ENCODE measurements at regions not wholly inside any gene's neighbourhood (a gene's known extent, or its start where the extent isn't known, plus 50 kb on each side); places are given as distances from the start of the nearest gene placed in this dataset.

DNA sequence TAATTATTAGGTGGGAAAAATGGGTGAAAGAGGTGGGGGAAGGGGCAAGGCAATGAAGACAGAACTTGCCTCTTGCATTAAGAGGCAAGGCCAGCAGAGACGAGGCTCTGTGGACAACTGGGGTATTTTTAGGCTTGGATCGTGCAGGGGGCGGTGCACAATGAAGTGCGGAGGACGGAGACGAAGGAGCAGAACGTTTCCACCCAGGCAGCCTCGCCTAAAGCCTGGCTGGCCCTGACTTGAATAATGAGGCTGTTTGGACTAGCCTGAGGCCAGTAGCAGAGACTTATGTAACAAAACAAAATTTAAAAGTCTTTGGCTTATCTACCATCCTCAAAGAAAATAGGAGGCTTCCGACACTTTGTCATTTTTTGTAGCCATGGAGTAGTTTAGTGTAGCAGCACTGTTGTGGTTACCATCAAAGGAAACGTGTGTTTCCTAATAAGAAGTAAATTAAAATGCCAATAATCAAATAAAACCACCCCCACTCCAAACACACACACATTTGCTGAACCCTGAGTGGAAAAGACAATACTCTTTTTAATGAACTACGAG lies 370.0 kb upstream of the CNR1 start:
- Histone ChIP-seq H3K27me3 (ENCODE audit: low read length) (no peaks in the 10 kb centered on the region), H3K9ac (ENCODE audit: low read length) (no peak overlapping the region), H3K27ac (ENCODE audit: low read depth, low read length) (no peak overlapping the region), H3K79me2 (ENCODE audit: insufficient read depth, low read length) (no peaks in the 10 kb centered on the region), H3K36me3 (ENCODE audit: low read length) (no peaks in the 10 kb centered on the region), H3F3A (ENCODE audit: insufficient read depth) (no peaks in the 10 kb centered on the region), H3K9me3 (ENCODE audit: insufficient read depth, low read length) (no peaks in the 10 kb centered on the region), H3K4me3 (ENCODE audit: insufficient read depth, low read length, poor library complexity, severe bottlenecking) (no peak overlapping the region), H2AFZ (ENCODE audit: low read depth, low read length, severe bottlenecking) (no peak overlapping the region), H3K9me2 (replicated peaks; ENCODE audit: insufficient read depth, low read length) (no peaks in the 10 kb centered on the region), H3K4me2 (ENCODE audit: low read depth, low read length, poor library complexity, severe bottlenecking) (no peak overlapping the region), H4K20me1 (ENCODE audit: low read depth, low read length) (no peaks in the 10 kb centered on the region)
- TF ChIP-seq EZH2phosphoT487 (conservative IDR thresholded peaks at IDR 0.05; ENCODE audit: low read length): no peak
- TF ChIP-seq, protein P1, sequence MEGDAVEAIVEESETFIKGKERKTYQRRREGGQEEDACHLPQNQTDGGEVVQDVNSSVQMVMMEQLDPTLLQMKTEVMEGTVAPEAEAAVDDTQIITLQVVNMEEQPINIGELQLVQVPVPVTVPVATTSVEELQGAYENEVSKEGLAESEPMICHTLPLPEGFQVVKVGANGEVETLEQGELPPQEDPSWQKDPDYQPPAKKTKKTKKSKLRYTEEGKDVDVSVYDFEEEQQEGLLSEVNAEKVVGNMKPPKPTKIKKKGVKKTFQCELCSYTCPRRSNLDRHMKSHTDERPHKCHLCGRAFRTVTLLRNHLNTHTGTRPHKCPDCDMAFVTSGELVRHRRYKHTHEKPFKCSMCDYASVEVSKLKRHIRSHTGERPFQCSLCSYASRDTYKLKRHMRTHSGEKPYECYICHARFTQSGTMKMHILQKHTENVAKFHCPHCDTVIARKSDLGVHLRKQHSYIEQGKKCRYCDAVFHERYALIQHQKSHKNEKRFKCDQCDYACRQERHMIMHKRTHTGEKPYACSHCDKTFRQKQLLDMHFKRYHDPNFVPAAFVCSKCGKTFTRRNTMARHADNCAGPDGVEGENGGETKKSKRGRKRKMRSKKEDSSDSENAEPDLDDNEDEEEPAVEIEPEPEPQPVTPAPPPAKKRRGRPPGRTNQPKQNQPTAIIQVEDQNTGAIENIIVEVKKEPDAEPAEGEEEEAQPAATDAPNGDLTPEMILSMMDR (IDR thresholded peaks at IDR 0.05; ENCODE audit: insufficient read depth, low read length, poor library complexity, severe bottlenecking): no peak

DNA sequence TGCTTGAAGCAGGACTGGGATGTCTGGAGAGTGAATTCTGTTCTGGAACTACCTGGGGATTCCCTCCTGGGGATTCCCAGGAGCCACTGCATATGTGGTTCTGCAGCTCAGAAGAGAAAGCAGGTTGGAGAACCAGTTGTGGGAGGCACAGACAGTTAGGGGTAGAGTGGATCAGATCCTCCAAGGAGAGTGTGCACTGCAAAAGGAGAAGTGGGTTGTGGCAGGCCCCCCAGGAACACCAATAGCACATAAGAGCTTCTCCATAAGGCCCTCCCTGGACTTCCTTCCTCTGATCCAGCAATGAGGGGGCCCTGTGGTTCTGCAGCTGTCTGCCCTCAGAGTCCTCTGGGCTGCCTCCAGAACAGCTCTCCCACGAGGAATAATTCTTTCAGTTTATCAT lies 369.2 kb upstream of the CNR1 start:
- no peaks in the 10 kb centered on the region for H4K20me1 ChIP-seq (ENCODE audit: low read depth, low read length)
- no peaks in the 10 kb centered on the region for H3K9me2 ChIP-seq (replicated peaks; ENCODE audit: insufficient read depth, low read length)
- no peak overlapping the region for H3K27ac ChIP-seq (ENCODE audit: low read depth, low read length)
- H3K36me3 ChIP-seq (ENCODE audit: low read length): no peaks in the 10 kb centered on the region
- H2AFZ ChIP-seq (ENCODE audit: low read depth, low read length, severe bottlenecking): no peak overlapping the region
- H3K4me2 ChIP-seq (ENCODE audit: low read depth, low read length, poor library complexity, severe bottlenecking): no peak overlapping the region
- H3K27me3 ChIP-seq (ENCODE audit: low read length): no peaks in the 10 kb centered on the region
- TF ChIP-seq, protein P1 (IDR thresholded peaks at IDR 0.05; ENCODE audit: insufficient read depth, low read length, poor library complexity, severe bottlenecking): no peak
- TF ChIP-seq EZH2phosphoT487 (conservative IDR thresholded peaks at IDR 0.05; ENCODE audit: low read length): no peak
- H3K9me3 ChIP-seq (ENCODE audit: insufficient read depth, low read length): no peaks in the 10 kb centered on the region
- H3K9ac ChIP-seq (ENCODE audit: low read length): no peak overlapping the region
- no peak overlapping the region for H3K4me3 ChIP-seq (ENCODE audit: insufficient read depth, low read length, poor library complexity, severe bottlenecking)
- no peaks in the 10 kb centered on the region for H3F3A ChIP-seq (ENCODE audit: insufficient read depth)
- no peaks in the 10 kb centered on the region for H3K79me2 ChIP-seq (ENCODE audit: insufficient read depth, low read length)

DNA sequence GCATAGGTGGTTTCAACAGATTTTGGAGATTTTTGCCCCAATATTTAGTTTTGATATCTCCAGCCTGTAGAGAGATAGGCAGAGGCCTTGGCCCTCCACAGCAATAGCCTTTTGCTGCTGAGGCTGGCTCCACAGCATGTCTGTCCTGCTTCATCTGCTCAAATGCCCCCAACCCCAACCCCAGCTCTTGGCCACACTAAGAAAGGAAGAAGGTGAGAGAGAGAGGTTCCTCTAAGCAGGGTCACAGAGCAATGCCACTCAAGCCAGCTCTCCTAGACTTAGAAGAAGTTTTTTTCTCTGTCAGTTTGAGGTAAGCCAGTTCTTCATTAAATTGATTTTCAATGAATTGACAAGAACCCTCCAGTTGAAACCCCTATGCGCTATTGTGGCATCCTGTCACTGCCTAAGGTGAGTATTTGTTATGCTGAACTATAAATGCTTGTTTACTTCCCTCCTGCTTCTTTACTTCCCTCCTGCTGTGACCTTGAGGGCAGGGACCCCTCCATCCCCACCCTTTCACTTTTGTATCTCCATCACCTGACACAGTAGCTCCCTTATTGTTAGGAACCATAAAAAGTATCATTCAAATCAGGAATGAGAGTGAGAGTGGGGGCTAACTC lies 366.2 kb upstream of the CNR1 start:
- H3K9me2 ChIP-seq (replicated peaks; ENCODE audit: insufficient read depth, low read length): no peaks in the 10 kb centered on the region
- no peak for TF ChIP-seq EZH2phosphoT487 (conservative IDR thresholded peaks at IDR 0.05; ENCODE audit: low read length)
- TF ChIP-seq, protein P1 (IDR thresholded peaks at IDR 0.05; ENCODE audit: insufficient read depth, low read length, poor library complexity, severe bottlenecking): no peak
- no peaks in the 10 kb centered on the region for H3F3A ChIP-seq (ENCODE audit: insufficient read depth)
- no peak overlapping the region for H3K4me2 ChIP-seq (ENCODE audit: low read depth, low read length, poor library complexity, severe bottlenecking)
- H2AFZ ChIP-seq (ENCODE audit: low read depth, low read length, severe bottlenecking): no peak overlapping the region
- no peaks in the 10 kb centered on the region for H3K27me3 ChIP-seq (ENCODE audit: low read length)
- H3K79me2 ChIP-seq (ENCODE audit: insufficient read depth, low read length): no peaks in the 10 kb centered on the region
- H3K36me3 ChIP-seq (ENCODE audit: low read length): no peaks in the 10 kb centered on the region
- H3K27ac ChIP-seq (ENCODE audit: low read depth, low read length): no peak overlapping the region
- H3K4me3 ChIP-seq (ENCODE audit: insufficient read depth, low read length, poor library complexity, severe bottlenecking): no peak overlapping the region
- H3K9me3 ChIP-seq (ENCODE audit: insufficient read depth, low read length): no peaks in the 10 kb centered on the region
- no peak overlapping the region for H3K9ac ChIP-seq (ENCODE audit: low read length)
- no peaks in the 10 kb centered on the region for H4K20me1 ChIP-seq (ENCODE audit: low read depth, low read length)
